Activated naive CD8-positive, alpha-beta T cell treated with anti-CD3 and anti-CD28 coated beads, Interleukin-2, amount 10 ng/mL, durations not matched to agents 7 days and 5 days (primary cell): ENCODE measurements at regions not wholly inside any gene's neighbourhood (a gene's known extent, or its start where the extent isn't known, plus 50 kb on each side); places are given as distances from the start of the nearest gene placed in this dataset.
"Not testable (repeated sequence)": the region's sequence is repeated elsewhere in the genome, so short reads cannot be mapped to it uniquely, and the experiment has no call there.

Experiments
- ATAC-seq: fragments of 150-1000 bp; cut with Tn5 transposase; one replicate; pipeline ENCODE4 v1.10.0; 2021; ENCODE audit warnings: low read depth, moderate library complexity
- POLR2A ChIA-PET: fragments of 350-600 bp; sonication (Branson Sonifier 250); formaldehyde crosslinking; loops from one replicate; lab custom pipeline; 2021; ENCODE audit warnings: antibody characterized with exemption; lab: Charles Lee
- DNase-seq: peaks from one replicate; pipeline ENCODE4 v3.0.0; 2021
- H3K27ac Mint-ChIP-seq: one replicate; pipeline ENCODE4 v1.8.0; 2022; ENCODE audit warnings: mild to moderate bottlenecking, mixed read lengths
- H3K27me3 Mint-ChIP-seq: one replicate; pipeline ENCODE4 v1.8.0; 2022; ENCODE audit warnings: mild to moderate bottlenecking, moderate library complexity, mixed read lengths
- H3K36me3 Mint-ChIP-seq: one replicate; pipeline ENCODE4 v1.8.0; 2021; ENCODE audit warnings: mild to moderate bottlenecking, mixed read lengths
- H3K4me1 Mint-ChIP-seq: one replicate; pipeline ENCODE4 v1.8.0; 2021; ENCODE audit warnings: mixed read lengths
- H3K4me3 Mint-ChIP-seq: one replicate; pipeline ENCODE4 v1.8.0; 2022; ENCODE audit warnings: mild to moderate bottlenecking, moderate library complexity, mixed read lengths
- H3K9me3 Mint-ChIP-seq: one replicate; pipeline ENCODE4 v1.8.0; 2021; ENCODE audit warnings: mixed read lengths

GRCh38 chr14:53412819-53413675, 259.9 kb upstream of the DDHD1 start:
- Mint-ChIP-seq H3K36me3 (no peaks in the 10 kb centered on the region), H3K27ac (no peak overlapping the region), H3K4me3 (no peak overlapping the region), H3K27me3 (no peaks in the 10 kb centered on the region), H3K4me1 (no peaks in the 10 kb centered on the region), H3K9me3 (peaks cover 6% of the 10 kb centered on the region)
- POLR2A ChIA-PET = no interaction called here
- DNase-seq (no peak), ATAC-seq (no peak)

- no peaks in the 10 kb centered on the region for H3K9me3 Mint-ChIP-seq
- ATAC-seq (no peak), DNase-seq (no peak)
- H3K4me3 Mint-ChIP-seq = no peak overlapping the region
- H3K27ac Mint-ChIP-seq = no peak overlapping the region
- H3K27me3 Mint-ChIP-seq = no peaks in the 10 kb centered on the region
- H3K4me1 Mint-ChIP-seq = no peaks in the 10 kb centered on the region
- no peaks in the 10 kb centered on the region for H3K36me3 Mint-ChIP-seq
- POLR2A ChIA-PET = no interaction called here
Observed at GRCh38 chr14:53411125-53411524, 258.0 kb upstream of the DDHD1 start.

GRCh38 chr14:53409969-53410368, 256.8 kb upstream of the DDHD1 start:
- H3K9me3 Mint-ChIP-seq = no peaks in the 10 kb centered on the region
- no peaks in the 10 kb centered on the region for H3K4me1 Mint-ChIP-seq
- no peak overlapping the region for H3K4me3 Mint-ChIP-seq
- H3K27ac Mint-ChIP-seq = no peak overlapping the region
- no peak for DNase-seq
- no peaks in the 10 kb centered on the region for H3K36me3 Mint-ChIP-seq
- no peaks in the 10 kb centered on the region for H3K27me3 Mint-ChIP-seq
- ATAC-seq = no peak
- POLR2A ChIA-PET = no interaction called here

- POLR2A ChIA-PET = no interaction called here
- H3K27me3 Mint-ChIP-seq = no peaks in the 10 kb centered on the region
- no peak overlapping the region for H3K4me3 Mint-ChIP-seq
- no peak for ATAC-seq
- H3K9me3 Mint-ChIP-seq = no peaks in the 10 kb centered on the region
- H3K36me3 Mint-ChIP-seq = no peaks in the 10 kb centered on the region
- H3K27ac Mint-ChIP-seq = no peak overlapping the region
- no peaks in the 10 kb centered on the region for H3K4me1 Mint-ChIP-seq
- DNase-seq = no peak
Observed at GRCh38 chr14:53409289-53409688, 256.2 kb upstream of the DDHD1 start.

GRCh38 chr14:53408175-53408879, 255.2 kb upstream of the DDHD1 start:
- Mint-ChIP-seq H3K27me3 (no peaks in the 10 kb centered on the region), H3K4me3 (no peak overlapping the region), H3K36me3 (no peaks in the 10 kb centered on the region), H3K9me3 (no peaks in the 10 kb centered on the region), H3K27ac (no peak overlapping the region), H3K4me1 (no peaks in the 10 kb centered on the region)
- no peak for ATAC-seq
- POLR2A ChIA-PET = no interaction called here
- no peak for DNase-seq

GRCh38 chr14:53406519-53406918, 253.4 kb upstream of the DDHD1 start:
- no peaks in the 10 kb centered on the region for H3K9me3 Mint-ChIP-seq
- POLR2A ChIA-PET = no interaction called here

GRCh38 chr14:53401646-53402045, 248.5 kb upstream of the DDHD1 start:
- H3K9me3 Mint-ChIP-seq = no peaks in the 10 kb centered on the region
- POLR2A ChIA-PET = no interaction called here
- no peaks in the 10 kb centered on the region for H3K27me3 Mint-ChIP-seq
- ATAC-seq (no peak), DNase-seq (no peak)
- no peaks in the 10 kb centered on the region for H3K36me3 Mint-ChIP-seq
- no peaks in the 10 kb centered on the region for H3K4me1 Mint-ChIP-seq
- no peak overlapping the region for H3K27ac Mint-ChIP-seq
- no peak overlapping the region for H3K4me3 Mint-ChIP-seq

More at GRCh38 chr14:53406519-53406918, 253.4 kb upstream of the DDHD1 start:
- H3K4me3 Mint-ChIP-seq = no peak overlapping the region
- no peak for ATAC-seq
- no peaks in the 10 kb centered on the region for H3K36me3 Mint-ChIP-seq
- no peak for DNase-seq
- H3K27ac Mint-ChIP-seq = no peak overlapping the region
- H3K4me1 Mint-ChIP-seq = no peaks in the 10 kb centered on the region
- no peaks in the 10 kb centered on the region for H3K27me3 Mint-ChIP-seq

- Mint-ChIP-seq H3K4me1 (no peaks in the 10 kb centered on the region), H3K4me3 (no peak overlapping the region), H3K36me3 (peaks cover 3% of the 10 kb centered on the region), H3K27ac (no peak overlapping the region), H3K27me3 (no peaks in the 10 kb centered on the region), H3K9me3 (peaks cover 10% of the 10 kb centered on the region)
- ATAC-seq (no peak), DNase-seq (no peak)
- POLR2A ChIA-PET = no interaction called here
Observed at GRCh38 chr14:53399057-53399456, 245.9 kb upstream of the DDHD1 start.

- POLR2A ChIA-PET = no interaction called here
- no peak for DNase-seq
- H3K27me3 Mint-ChIP-seq = no peaks in the 10 kb centered on the region
- H3K27ac Mint-ChIP-seq = no peak overlapping the region
- peaks cover 10% of the 10 kb centered on the region for H3K9me3 Mint-ChIP-seq
- H3K4me3 Mint-ChIP-seq = no peak overlapping the region
- no peaks in the 10 kb centered on the region for H3K4me1 Mint-ChIP-seq
- no peak for ATAC-seq
- H3K36me3 Mint-ChIP-seq = peaks cover 3% of the 10 kb centered on the region
Observed at GRCh38 chr14:53398616-53399015, 245.5 kb upstream of the DDHD1 start.

- H3K36me3 Mint-ChIP-seq, DNase-seq, H3K4me1 Mint-ChIP-seq, H3K4me3 Mint-ChIP-seq, ATAC-seq, H3K27ac Mint-ChIP-seq, H3K27me3 Mint-ChIP-seq, POLR2A ChIA-PET: not testable (repeated sequence)
- peaks cover 11% of the 10 kb centered on the region for H3K9me3 Mint-ChIP-seq
Observed at GRCh38 chr14:53395267-53395666, 242.1 kb upstream of the DDHD1 start.

- Mint-ChIP-seq H3K9me3 (peaks cover 13% of the 10 kb centered on the region), H3K4me3 (no peak overlapping the region), H3K27ac (no peak overlapping the region), H3K36me3 (peaks cover 3% of the 10 kb centered on the region), H3K4me1 (no peaks in the 10 kb centered on the region), H3K27me3 (no peaks in the 10 kb centered on the region)
- ATAC-seq (no peak), DNase-seq (no peak)
- POLR2A ChIA-PET = no interaction called here
Observed at GRCh38 chr14:53391631-53392285, 238.6 kb upstream of the DDHD1 start.

GRCh38 chr14:53391156-53391555, 238.0 kb upstream of the DDHD1 start:
- H3K4me3 Mint-ChIP-seq = no peak overlapping the region
- H3K9me3 Mint-ChIP-seq = peaks cover 13% of the 10 kb centered on the region
- no peak overlapping the region for H3K27ac Mint-ChIP-seq
- POLR2A ChIA-PET = no interaction called here
- DNase-seq (no peak), ATAC-seq (no peak)
- no peaks in the 10 kb centered on the region for H3K27me3 Mint-ChIP-seq
- H3K4me1 Mint-ChIP-seq = no peaks in the 10 kb centered on the region
- peaks cover 3% of the 10 kb centered on the region for H3K36me3 Mint-ChIP-seq

GRCh38 chr14:53390008-53390407, 236.9 kb upstream of the DDHD1 start:
- Mint-ChIP-seq H3K36me3 (peaks cover 3% of the 10 kb centered on the region), H3K27ac (no peak overlapping the region), H3K9me3 (peaks cover 10% of the 10 kb centered on the region)

More at GRCh38 chr14:53390008-53390407, 236.9 kb upstream of the DDHD1 start:
- DNase-seq (no peak), ATAC-seq (no peak)
- POLR2A ChIA-PET = no interaction called here
- H3K27me3 Mint-ChIP-seq = no peaks in the 10 kb centered on the region
- H3K4me3 Mint-ChIP-seq = no peak overlapping the region
- no peaks in the 10 kb centered on the region for H3K4me1 Mint-ChIP-seq
